SU-DHL-6 (cell line): ENCODE measurements at regions not wholly inside any gene's neighbourhood (a gene's known extent, or its start where the extent isn't known, plus 50 kb on each side); places are given as distances from the start of the nearest gene placed in this dataset.

ENCODE experiments used
- EZH2phosphoT487 ChIP-seq: fragments of 200-600 bp; sonication (generic), shearing (Covaris generic); conservative IDR thresholded peaks from 2 replicates; pipeline ENCODE4 v1.6.1; 2018; ENCODE audit warnings: mild to moderate bottlenecking, antibody characterized with exemption, low read length, moderate library complexity, mixed read lengths
- TF ChIP-seq, protein P1 (sequence below): fragments of 200-600 bp; sonication (generic); IDR thresholded peaks from one replicate; pipeline ENCODE4 v1.5.1; 2017; ENCODE audit warnings: antibody characterized with exemption, mild to moderate bottlenecking, low read length, moderate library complexity; ENCODE audit not compliant: insufficient read depth, poor library complexity, severe bottlenecking

DNA sequence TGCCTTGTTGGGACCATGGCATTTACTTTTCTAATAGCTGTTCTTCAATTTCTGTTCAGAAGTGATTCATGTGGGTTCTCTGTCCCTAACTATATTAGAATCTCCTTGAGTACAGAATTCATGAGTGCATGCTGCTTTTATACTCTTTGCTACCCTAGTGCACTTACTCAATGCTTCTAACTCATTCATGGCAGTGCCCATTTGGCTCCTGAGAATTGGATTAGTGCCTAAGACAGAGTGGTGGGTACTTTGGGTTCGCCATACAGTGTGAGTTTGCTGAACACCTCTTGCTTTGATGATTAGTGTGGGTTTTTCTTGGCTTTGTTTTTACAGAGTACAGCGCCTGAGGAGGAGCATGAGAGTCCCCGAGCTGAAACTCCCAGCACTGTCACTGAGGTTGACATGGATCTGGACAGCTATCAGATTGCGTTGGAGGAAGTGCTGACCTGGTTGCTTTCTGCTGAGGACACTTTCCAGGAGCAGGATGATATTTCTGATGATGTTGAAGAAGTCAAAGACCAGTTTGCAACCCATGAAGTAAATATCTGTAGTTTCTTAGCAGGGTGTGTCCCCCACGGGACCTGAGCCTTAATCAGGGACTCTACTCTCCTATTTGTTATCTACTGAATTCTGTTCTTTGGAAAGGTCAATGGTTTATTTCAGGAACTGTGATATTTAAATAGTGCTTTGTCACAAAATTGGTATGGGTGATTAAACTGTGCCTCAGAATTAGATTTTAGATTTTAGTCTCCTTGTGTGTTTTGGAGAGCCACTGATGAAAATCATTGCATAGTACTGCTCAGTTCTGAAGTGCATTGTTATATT is 150.7 kb downstream of the UTRN start:
- TF ChIP-seq, protein P1, sequence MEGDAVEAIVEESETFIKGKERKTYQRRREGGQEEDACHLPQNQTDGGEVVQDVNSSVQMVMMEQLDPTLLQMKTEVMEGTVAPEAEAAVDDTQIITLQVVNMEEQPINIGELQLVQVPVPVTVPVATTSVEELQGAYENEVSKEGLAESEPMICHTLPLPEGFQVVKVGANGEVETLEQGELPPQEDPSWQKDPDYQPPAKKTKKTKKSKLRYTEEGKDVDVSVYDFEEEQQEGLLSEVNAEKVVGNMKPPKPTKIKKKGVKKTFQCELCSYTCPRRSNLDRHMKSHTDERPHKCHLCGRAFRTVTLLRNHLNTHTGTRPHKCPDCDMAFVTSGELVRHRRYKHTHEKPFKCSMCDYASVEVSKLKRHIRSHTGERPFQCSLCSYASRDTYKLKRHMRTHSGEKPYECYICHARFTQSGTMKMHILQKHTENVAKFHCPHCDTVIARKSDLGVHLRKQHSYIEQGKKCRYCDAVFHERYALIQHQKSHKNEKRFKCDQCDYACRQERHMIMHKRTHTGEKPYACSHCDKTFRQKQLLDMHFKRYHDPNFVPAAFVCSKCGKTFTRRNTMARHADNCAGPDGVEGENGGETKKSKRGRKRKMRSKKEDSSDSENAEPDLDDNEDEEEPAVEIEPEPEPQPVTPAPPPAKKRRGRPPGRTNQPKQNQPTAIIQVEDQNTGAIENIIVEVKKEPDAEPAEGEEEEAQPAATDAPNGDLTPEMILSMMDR: no peak
- TF ChIP-seq EZH2phosphoT487: no peak
